HG03520 (cell line): ENCODE measurements at regions not wholly inside any gene's neighbourhood (a gene's known extent, or its start where the extent isn't known, plus 50 kb on each side); places are given as distances from the start of the nearest gene placed in this dataset.
"Not testable (repeated sequence)": the region's sequence is repeated elsewhere in the genome, so short reads cannot be mapped to it uniquely, and the experiment has no call there.

Source experiments
- ATAC-seq: cut with Tn5 transposase; IDR thresholded peaks from one replicate; pipeline ENCODE4 v1.9.1; 2021; ENCODE audit warnings: mild to moderate bottlenecking, moderate library complexity; ENCODE audit not compliant: unreplicated experiment

DNA sequence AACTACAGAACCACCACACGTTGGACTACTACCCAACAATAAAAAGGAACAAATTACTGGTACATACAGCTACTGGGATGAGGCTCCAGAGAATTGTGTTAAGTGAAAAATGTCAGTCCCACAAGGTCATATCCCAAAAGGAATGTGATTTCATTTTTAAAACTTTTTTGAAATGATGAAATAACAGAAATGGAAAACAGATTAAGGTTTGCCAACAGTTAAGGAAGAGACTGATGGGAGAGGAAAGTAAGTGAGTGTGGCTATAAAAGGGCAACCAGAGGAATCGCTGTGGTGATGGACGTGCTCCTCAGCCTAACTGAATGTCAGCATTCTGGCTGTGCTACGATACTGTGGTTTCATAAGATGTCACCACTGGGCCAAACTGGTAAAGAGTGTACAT is 512.8 kb downstream of the UQCRFS1 start:
- ATAC-seq, result no peak

DNA sequence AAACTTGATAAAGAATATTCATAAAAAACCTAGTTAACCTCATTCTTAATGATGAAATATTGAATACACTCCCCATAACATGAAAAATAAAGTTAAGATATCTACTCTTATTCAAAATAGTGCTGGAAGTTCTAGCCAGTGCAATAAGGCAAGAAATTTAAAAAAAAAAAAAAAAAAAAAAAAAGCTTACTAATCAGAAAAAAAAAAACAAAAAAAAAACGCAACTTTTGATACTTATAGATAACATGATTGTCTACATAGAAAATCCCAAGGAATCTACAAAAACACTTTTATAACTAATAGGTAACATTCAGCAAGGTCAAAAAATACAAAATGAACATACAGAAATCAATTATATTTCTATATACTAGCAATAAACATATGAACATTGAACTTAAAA is 515.6 kb downstream of the UQCRFS1 start:
- no peak for ATAC-seq

DNA sequence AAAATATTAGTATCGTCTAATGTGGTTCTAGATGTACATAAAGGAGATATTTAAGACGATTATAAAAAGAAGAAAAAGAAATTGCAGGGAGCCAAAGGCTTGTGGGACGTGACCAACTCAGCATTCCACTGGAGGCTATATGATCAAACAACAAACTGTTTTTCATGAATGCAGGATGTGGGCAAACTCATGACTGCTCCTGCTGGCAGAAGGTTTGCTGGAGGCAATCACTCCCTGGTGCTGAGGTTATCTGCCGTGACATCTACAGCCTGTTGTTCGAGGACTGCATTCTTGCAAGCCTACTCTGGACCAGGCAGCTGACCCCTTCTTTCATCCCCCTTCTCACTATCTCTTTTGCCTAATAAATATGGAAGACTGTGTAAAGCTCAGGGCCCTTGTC is 518.1 kb downstream of the UQCRFS1 start:
- ATAC-seq, result no peak

DNA sequence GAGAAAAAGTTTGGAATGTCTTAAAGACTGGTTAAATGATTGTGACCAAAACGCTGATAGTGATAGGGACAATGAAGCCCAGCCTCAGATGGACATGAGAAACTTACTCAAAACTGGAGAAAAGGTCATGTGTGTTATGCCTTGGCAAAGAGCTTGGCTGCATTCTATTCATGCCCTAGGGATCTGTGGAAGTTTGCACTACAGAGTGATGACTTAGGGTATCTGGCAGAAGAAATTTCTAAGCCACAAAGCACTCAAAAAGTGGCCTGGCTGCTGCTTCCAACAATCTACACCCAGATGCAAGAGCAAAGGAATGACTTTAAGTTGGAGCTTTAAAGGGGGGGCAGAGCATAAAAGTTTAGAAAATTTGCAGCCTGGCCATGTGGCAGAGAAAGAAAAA is 521.3 kb downstream of the UQCRFS1 start:
- ATAC-seq, result no peak

DNA sequence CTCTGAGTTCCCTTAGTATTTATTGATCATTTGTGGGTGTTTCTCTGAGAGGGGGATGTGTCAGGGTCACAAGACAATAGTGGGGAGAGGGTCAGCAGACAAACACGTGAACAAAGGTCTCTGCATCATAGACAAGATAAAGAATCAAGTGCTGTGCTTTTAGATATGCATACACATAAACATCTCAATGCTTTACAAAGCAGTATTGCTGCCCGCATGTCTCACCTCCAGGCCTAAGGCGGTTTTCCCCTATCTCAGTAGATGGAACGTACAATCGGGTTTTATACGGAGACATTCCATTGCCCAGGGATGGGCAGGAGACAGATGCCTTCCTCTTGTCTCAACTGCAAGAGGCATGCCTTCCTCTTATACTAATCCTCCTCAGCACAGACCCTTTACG is 523.5 kb downstream of the UQCRFS1 start:
- ATAC-seq, result not testable (repeated sequence)

DNA sequence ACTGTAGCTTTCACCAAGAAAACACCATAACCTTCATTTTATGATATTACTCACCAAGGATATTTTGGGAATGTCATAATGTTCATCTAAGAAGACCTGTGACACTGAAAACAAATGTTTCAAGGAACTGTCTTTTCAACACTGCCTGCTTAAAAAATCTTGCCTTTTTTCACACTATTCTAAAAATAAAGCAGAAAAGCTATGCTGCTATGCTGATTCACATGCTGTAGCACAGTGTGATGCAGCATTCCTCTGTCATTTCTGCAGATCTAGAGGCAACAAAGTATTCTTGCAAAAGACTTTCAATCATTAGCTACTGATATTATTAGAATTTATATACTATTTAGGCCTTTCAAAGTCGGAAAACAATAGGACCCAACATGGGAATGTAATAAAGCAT is 525.7 kb downstream of the UQCRFS1 start:
- ATAC-seq, result no peak

DNA sequence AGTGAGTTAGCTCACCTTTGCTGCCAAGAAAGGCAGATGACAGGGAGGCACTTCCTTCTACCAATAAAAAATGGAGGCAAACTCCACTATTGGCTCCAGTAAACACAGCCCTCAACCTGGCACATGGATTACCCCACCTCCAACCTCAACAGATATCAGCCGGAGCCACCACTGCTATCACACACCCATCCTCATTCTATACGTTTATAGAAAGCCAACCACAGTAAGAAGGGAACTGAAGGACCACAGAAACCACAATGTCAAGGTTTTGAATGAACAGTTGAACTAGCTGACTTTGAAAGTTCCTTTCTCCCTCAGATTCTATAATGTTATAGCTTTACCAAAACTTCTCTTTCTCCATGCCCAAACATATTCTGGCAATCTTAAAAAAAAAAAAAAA is 526.2 kb downstream of the UQCRFS1 start:
- no peak for ATAC-seq

DNA sequence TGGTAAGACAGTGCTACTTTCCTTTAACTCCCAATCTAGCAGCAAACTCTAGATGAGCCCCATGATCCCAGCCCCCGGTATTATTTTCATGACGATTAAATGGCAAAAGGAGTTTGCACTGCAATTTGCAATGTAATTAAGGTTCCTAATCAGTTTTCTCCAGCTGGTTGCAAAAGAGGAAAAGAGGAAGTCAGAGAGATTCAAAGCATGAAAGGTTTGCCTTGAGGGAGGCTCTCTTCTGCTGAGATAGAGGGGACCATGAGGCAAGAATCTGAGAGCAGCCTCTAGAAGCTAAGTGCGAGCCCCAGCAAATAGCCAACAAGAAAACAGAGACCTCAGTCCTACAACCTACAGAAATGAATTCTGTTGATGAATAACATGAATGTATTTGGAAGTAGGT is 527.1 kb downstream of the UQCRFS1 start:
- ATAC-seq, result no peak

DNA sequence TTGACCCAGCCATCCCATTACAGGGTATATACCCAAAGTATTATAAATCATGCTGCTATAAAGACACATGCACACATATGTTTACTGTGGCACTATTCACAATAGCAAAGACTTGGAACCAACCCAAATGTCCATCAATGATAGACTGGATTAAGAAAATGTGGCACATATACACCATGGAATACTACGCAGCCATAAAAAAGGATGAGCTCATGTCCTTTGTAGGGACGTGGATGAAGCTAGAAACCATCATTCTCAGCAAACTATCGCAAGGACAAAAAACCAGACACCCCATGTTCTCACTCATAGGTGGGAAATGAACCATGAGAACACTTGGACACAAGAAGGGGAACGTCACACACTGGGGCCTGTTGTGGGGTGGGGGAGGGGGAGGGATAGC is 527.9 kb downstream of the UQCRFS1 start:
- not testable (repeated sequence) for ATAC-seq

DNA sequence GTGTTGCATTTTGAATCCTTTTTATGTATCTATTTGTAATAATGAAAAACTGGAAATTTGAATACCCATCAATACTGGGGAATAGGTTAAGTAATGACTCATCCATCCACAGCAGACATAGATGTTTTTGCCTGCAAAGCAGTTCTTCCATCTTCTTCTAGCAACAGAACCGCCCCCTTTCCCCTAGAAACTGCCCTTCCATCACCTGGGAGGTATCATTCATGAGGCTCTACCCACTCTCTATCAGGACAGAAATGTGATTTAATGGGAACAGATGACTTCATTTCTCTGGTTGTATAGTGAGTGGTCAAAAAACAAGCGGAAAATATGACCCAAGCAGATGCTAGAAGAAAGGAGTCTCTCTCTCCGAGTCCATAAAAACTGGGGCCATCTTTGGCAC is 532.8 kb downstream of the UQCRFS1 start:
- no peak for ATAC-seq

DNA sequence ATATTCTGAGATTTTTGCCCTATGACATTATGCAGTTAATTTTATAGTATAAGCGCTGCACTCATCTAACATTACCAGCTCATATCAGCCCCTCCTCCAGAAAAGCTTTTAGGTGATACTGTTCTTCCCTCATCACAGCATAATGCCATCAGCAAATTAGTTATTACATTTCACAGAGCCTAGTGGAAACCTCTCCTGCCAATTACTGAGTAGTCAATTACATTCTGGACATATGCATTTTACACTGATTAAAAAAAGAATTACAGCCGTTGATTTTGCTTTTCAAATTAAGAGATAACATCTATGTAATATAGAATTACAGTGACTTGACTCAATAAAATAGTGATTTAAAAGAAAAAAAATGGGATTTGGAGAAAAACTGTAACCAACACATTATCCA is 542.1 kb downstream of the UQCRFS1 start:
- no peak for ATAC-seq

DNA sequence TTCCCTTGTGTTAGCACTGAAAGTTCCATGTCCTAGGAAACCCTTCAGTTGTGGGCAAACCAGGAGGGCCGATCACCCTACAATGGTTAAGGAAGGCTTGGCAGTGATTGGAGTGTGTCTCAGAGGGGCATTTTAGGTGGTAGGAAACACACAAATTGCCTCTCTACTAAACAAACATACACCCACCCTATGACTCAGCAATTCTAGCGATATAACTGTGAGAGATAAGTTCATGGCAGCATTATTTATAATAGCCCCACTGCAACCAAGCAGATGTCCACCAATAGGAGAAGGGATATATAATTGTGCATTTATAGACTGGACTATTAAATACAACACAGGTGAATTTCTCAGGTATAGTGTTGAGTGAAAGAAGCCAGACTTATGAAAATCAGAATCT is 543.1 kb downstream of the UQCRFS1 start:
- ATAC-seq, result no peak

DNA sequence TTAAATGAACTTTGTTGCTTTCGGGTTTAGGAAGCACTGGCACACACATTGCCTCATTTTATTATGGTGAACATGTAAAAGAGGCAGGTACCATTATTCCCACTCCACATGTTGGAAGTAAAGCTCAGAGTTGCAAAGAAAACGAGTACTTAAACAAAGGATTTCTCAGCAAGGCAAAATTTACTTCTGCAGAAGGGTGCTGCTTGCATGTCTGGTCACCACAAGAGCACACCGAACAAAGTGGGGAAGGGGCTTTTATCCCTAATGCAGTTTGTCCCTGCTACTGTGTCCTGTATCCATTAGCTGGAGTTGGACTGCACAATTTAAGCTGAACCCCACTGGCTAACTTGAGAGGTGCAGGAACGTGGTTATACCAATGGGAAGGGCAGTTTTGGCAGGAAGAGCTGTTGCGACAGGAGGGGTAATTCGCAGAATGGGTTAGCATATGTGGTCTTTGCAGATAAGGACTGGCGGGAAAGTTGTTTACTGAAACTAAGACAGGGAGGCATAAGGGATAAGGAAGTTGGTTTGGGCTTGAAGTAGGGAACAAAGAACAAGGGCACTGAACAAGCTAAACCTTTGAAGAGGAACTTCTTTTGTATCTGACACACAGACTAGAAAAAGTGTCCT is 545.5 kb downstream of the UQCRFS1 start:
- ATAC-seq, result no peak

DNA sequence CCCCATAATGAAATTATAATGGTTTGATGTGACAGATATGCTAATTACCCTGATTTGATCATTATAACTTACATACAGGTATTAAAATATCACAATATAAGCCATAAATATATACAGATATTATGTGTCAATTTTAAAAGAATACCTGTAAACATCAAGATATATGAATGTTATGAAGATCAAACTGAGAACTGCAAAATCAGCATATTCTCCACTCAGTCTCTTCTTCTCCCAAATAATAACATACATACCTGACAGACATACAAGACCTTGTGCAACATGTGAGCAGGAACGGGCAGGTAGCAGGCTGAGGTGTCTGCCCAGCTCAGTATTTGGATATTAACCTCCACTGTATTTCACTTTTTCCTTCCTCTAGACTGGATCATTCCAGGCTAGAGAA is 547.2 kb downstream of the UQCRFS1 start:
- no peak for ATAC-seq

DNA sequence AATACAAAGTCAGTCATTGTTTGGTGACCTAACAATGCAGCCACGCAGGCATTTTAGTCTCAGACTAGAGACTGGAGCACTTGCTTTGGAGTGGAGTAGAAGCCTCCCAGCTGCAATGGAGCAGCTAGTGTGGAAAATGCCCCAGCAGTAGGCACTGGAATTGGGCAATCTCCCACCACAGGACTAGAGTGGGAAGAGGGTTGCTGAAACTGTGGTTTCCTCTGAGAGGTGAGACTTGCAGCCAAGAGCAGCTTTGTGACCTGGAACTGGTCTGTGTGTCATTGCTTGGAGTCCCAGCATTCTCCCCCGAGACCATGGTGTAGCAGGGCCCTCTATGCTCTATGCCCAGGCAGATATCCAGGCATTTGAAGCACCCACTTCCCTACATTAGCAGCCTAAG is 556.3 kb downstream of the UQCRFS1 start:
- ATAC-seq, result no peak

DNA sequence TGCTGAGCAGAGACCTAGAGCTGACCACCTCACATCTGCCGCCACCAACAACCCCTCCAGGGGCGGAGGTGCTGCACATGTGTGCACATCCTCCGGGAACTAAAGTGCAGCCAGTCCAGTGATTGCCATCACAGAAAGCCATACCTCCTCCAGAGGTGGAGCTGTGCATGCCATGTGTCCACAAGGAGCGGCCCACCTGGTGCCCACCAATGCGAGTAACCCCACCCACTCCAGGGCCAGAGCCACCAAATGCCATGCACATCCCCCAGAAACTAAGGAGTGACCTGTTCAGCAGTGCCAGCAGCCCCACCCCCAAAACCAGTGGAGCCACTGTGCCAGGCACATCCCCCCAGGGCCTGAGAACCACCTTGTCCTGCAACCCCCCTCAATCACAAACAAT is 557.9 kb downstream of the UQCRFS1 start:
- ATAC-seq, result no peak

DNA sequence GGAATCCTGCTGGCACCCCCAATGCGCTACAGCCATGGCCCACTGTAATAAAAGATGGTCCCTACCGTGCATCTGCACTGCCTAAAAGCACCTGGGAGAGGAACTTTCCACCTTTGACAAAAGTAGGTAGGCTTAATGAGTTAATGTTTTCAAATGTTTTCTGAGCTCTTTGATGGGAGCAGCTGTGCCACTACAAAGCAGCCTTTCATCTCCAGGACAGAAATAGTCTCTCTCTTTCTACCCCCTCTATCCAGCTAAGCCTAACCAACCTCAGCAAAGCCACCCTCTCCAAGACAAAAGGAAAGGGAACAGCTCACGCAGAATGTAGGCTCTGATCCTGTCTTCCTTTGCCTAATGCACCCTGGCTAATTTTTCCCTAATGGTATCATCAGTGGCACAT is 560.2 kb downstream of the UQCRFS1 start:
- ATAC-seq, result no peak

DNA sequence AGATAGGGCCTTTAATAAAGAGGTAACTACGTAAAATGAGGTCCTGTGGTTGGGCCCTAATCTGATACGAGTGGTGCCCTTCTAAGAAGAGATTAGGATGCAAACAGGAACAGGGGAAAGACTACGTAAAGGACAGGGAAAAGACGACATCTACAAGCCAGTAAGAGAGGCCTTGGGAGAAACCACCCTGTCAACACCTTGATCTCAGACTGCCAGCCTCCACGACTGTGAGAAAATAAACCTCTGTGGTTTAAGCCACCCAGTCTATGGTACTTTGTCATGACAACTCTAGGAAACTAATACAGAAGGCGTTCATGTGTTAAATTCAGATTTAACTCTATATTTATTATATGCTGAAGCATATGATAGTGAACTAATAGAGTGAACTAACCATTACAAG is 566.3 kb downstream of the UQCRFS1 start:
- ATAC-seq, result no peak

DNA sequence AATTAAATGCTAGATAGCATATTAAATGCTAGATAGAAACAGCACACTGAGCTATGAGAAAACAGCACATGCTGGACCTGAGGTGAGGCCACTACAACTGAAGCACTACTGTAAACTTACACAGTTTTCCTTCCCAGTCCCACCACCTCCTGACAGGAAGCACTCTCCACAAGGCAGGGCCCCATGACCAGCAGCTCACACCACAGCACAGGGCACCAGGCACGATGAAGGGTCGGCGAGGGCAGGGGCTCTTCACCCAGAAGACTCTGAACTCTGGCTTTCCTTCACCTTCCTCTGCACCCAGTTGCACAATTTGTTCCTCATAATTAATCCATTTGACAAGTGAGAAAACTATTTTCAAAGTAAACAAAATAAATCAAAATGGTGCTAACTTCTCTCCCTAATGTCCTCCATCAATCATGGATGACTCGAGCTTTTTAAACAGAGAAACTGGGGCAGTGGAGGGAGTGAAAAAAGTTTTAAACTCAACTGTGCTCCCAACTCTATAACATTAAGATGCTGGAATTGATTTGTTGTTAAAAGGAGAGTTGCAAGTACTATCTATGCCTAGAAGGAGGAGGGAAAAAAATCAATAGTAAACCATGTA is 568.7 kb downstream of the UQCRFS1 start:
- ATAC-seq, result no peak

DNA sequence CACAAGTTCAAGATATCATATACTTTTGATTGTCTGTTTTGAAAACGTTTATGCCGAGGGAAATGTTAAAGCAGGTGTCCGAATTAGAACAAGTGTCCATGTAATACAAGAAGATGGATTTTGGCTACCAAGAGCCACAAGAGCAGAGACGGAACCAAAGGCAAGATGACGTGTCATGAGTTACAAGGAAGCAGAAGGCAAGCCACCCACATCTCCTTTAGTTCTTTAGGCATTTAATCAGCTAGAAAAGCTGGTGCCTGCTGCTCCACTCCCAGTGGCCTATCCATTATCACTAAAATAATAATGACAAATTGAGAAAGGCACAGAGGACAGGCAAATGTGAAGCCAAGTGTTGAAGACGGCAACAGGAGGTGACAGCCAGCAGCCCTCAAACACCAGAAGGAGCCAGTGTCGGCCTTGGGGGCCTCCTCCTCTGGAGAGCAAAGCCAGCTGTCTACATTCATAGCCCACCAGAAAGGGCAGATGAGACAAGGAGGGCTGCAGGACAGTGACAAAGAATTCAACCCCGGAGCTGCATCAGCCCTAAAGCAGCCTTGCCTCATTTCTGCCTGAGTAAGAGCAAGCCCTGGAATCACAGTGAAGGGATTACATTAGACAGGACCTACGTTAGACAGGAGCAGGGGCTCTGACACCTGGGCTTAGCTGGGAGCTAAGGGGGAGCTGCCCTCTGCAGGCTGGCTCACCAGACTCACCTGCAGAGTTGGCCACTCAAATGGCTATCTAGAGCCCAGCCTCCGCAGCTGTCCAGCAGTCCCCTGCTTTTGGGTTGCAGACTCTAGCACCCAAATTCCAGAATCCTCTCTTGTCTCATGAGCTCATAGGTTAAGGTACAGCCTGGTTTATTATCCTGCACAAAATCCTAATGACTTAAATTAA is 569.9 kb downstream of the UQCRFS1 start:
- ATAC-seq, result no peak

DNA sequence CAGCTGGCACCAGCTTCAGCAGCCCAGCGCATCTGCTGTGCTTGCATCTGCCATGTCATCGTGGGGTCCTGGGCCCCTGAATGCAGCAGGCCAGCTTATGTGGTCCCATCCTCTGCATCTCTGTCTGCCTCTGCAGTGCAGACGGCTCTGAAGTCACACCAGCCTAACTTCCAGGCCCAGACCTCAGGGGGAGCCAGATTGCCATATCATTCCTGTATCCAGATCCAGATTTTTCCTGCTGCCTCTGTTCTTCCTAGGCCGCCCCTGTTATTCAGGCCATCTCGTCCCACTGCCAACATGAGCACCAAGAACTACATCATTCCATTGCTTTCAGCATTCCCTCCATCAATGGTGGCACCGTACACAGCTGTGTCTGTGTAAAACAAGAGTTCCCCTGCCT is 571.6 kb downstream of the UQCRFS1 start:
- ATAC-seq, result no peak

DNA sequence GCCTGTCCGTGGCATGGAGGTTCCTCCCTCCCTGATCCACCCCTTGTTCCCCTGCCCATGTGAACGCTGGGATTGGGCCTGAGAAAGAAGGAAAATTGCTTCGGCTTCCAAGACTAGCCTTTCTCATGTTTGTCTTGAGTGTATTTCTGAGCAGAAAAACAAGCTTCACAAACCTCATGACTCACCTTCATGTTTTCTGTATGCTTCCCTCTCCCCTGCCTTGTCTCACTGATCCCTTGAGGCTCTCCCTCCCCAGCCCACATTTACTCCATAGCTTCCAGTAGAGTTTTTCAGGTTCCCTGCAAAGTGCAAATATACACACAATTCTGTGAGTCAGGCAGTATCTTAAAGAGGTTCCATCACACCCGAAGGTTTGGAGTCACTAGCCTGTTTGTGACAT is 572.4 kb downstream of the UQCRFS1 start:
- no peak for ATAC-seq
